PC-9 (cell line): ENCODE measurements at regions not wholly inside any gene's neighbourhood (a gene's known extent, or its start where the extent isn't known, plus 50 kb on each side); places are given as distances from the start of the nearest gene placed in this dataset.

Source experiments
- BruUV-seq: library from RNA; stranded (reverse); fragments of 400-500 nt; replicated peaks from 2 replicates; lab custom pipeline; 2021; lab: Mats Ljungman, UMichigan
- CTCF ChIA-PET: fragments of 300-600 bp; sonication (Branson Sonifier 250); formaldehyde crosslinking; loops from one replicate; lab custom pipeline; 2022; ENCODE audit warnings: antibody characterized with exemption; lab: Charles Lee
- POLR2A ChIA-PET: fragments of 300-600 bp; sonication (Branson Sonifier 250); formaldehyde crosslinking; loops from one replicate; lab custom pipeline; 2022; ENCODE audit warnings: antibody characterized with exemption; ENCODE audit not compliant: unreplicated experiment; lab: Charles Lee
- DNase-seq, 2 experiments: peaks; one replicate each; pipeline versions ENCODE4 v3.0.0 to v3.0.0-alpha.2; 2015 to 2022; ENCODE audit warnings: mixed read lengths in 1 of 2
- H2AFZ ChIP-seq: fragments of 200-600 bp; sonication (generic); 2 replicates; pipeline ENCODE4 v1.8.1; 2017; ENCODE audit warnings: antibody characterized with exemption
- H3F3A ChIP-seq: fragments of 200-600 bp; sonication (generic); 2 replicates; pipeline ENCODE4 v1.8.1; 2017; ENCODE audit warnings: antibody characterized with exemption, mild to moderate bottlenecking, low read depth; ENCODE audit not compliant: insufficient read depth
- H3K27ac ChIP-seq: fragments of 200-600 bp; sonication (generic); 2 replicates; pipeline ENCODE4 v1.6.1; 2016; ENCODE audit warnings: mixed run types
- H3K27me3 ChIP-seq: fragments of 200-600 bp; sonication (generic); 2 replicates; pipeline ENCODE4 v1.6.1; 2016; ENCODE audit warnings: low read depth, mixed run types; ENCODE audit not compliant: insufficient read depth
- H3K36me3 ChIP-seq: fragments of 200-600 bp; sonication (generic); 2 replicates; pipeline ENCODE4 v1.6.1; 2016; ENCODE audit warnings: low read depth, mixed run types
- H3K4me1 ChIP-seq: fragments of 200-600 bp; sonication (generic); replicated peaks from 2 replicates; pipeline ENCODE4 v1.6.1; 2016; ENCODE audit warnings: mixed run types; ENCODE audit not compliant: insufficient read depth
- H3K4me2 ChIP-seq: fragments of 200-600 bp; sonication (generic); 2 replicates; pipeline ENCODE4 v1.6.1; 2017; ENCODE audit warnings: mixed run types
- H3K4me3 ChIP-seq: fragments of 200-600 bp; sonication (generic); 2 replicates; pipeline ENCODE4 v1.6.1; 2016; ENCODE audit warnings: mixed run types
- H3K79me2 ChIP-seq: fragments of 200-600 bp; sonication (generic); 2 replicates; pipeline ENCODE4 v1.6.1; 2017; ENCODE audit warnings: low read depth, mixed run types
- H3K9me2 ChIP-seq: fragments of 200-600 bp; sonication (generic); 2 replicates; pipeline ENCODE4 v1.8.1; 2017; ENCODE audit warnings: mild to moderate bottlenecking; ENCODE audit not compliant: insufficient read depth
- H3K9me3 ChIP-seq: fragments of 200-600 bp; sonication (generic); 2 replicates; pipeline ENCODE4 v1.8.1; 2016; ENCODE audit warnings: low read depth; ENCODE audit not compliant: insufficient read depth
- H4K20me1 ChIP-seq: fragments of 200-600 bp; sonication (generic); 2 replicates; pipeline ENCODE4 v1.8.1; 2017; ENCODE audit not compliant: insufficient read depth
- EZH2 ChIP-seq: fragments of 200-600 bp; sonication (generic); IDR thresholded peaks from 2 replicates; pipeline ENCODE4 v1.8.0; 2017; ENCODE audit warnings: antibody characterized with exemption, low read depth
- intact Hi-C: fragments of 100-400 bp; cut with micrococcal nuclease; formaldehyde crosslinking; loops from one replicate; pipeline ENCODE4 v1.10.0; 2022; ENCODE audit not compliant: unreplicated experiment
- TF ChIP-seq, protein P1 (sequence below): fragments of 200-600 bp; sonication (generic); conservative IDR thresholded peaks from 2 replicates; pipeline ENCODE4 v1.6.1; 2017; ENCODE audit warnings: mixed run types, antibody characterized with exemption, mild to moderate bottlenecking, moderate library complexity

- Histone ChIP-seq H3K4me2 (no peak overlapping the region), H4K20me1 (no peaks in the 10 kb centered on the region), H3K9me2 (no peaks in the 10 kb centered on the region), H3K79me2 (no peaks in the 10 kb centered on the region), H3K4me1 (no peaks in the 10 kb centered on the region), H2AFZ (no peak overlapping the region), H3K4me3 (no peak overlapping the region), H3K27ac (no peak overlapping the region), H3K36me3 (no peaks in the 10 kb centered on the region), H3F3A (no peaks in the 10 kb centered on the region), H3K27me3 (peaks cover 4% of the 10 kb centered on the region; the same call in 1 of the 2 replicates), H3K9me3 (no peaks in the 10 kb centered on the region)
- ChIA-PET CTCF (no interaction called here), POLR2A (no interaction called here)
- TF ChIP-seq, protein P1, sequence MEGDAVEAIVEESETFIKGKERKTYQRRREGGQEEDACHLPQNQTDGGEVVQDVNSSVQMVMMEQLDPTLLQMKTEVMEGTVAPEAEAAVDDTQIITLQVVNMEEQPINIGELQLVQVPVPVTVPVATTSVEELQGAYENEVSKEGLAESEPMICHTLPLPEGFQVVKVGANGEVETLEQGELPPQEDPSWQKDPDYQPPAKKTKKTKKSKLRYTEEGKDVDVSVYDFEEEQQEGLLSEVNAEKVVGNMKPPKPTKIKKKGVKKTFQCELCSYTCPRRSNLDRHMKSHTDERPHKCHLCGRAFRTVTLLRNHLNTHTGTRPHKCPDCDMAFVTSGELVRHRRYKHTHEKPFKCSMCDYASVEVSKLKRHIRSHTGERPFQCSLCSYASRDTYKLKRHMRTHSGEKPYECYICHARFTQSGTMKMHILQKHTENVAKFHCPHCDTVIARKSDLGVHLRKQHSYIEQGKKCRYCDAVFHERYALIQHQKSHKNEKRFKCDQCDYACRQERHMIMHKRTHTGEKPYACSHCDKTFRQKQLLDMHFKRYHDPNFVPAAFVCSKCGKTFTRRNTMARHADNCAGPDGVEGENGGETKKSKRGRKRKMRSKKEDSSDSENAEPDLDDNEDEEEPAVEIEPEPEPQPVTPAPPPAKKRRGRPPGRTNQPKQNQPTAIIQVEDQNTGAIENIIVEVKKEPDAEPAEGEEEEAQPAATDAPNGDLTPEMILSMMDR = no peak
- no peak for TF ChIP-seq EZH2
- DNase-seq = no peak
- BruUV-seq = no TSS peak
- intact Hi-C loops = no loop called here
Measured at GRCh38 chr15:29567336-29567735, 254.9 kb downstream of the TJP1 start.

DNA sequence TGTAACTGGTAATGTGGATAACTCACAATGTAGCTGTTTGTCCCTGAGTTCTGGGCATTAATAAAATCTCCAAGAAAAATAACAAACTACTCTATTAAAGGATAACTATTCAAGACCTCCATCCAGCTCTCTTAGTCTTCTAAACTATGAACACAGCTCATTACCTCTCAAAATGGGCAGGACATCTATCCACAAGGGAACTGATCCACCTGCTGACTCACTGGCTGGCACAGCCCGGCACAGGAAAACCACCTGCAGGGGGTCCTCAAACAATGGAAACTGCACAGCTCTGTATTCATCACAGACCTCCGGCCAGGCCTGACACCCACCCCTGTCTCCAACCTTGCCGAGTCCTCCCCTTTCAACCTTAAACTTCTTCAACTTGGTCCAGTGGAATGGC is 255.4 kb downstream of the TJP1 start:
- Histone ChIP-seq H3F3A (no peaks in the 10 kb centered on the region), H3K9me3 (no peaks in the 10 kb centered on the region), H3K4me2 (no peak overlapping the region), H3K27ac (no peak overlapping the region), H3K9me2 (no peaks in the 10 kb centered on the region), H2AFZ (no peak overlapping the region), H3K4me3 (no peak overlapping the region), H4K20me1 (no peaks in the 10 kb centered on the region), H3K36me3 (no peaks in the 10 kb centered on the region), H3K79me2 (no peaks in the 10 kb centered on the region), H3K4me1 (no peaks in the 10 kb centered on the region), H3K27me3 (peaks cover 8% of the 10 kb centered on the region; the same call in 1 of the 2 replicates)
- DNase-seq = no peak
- no TSS peak for BruUV-seq
- POLR2A ChIA-PET = no interaction called here
- CTCF ChIA-PET = no interaction called here
- intact Hi-C loops = no loop called here
- TF ChIP-seq, protein P1 = no peak
- no peak for TF ChIP-seq EZH2

DNA sequence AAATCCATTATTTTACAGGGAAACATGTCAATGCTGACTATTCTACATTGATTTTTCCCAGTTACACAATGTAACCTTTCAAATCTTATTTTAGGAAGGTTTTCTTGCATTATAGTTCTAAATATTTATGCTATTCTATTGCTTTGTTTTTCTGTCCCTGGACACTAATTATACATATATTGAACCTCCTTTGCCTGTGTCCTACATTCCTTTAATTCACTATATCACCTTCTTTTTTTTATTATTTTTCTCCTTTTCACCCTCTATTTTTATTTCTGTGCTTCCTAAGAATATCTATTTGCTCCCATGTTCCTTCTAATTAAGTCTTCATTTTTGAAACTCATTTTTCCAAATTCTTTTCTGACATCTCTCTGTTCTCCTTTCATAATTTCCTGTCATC is 259.2 kb downstream of the TJP1 start:
- Histone ChIP-seq H3F3A (no peaks in the 10 kb centered on the region), H3K79me2 (no peaks in the 10 kb centered on the region), H3K9me2 (no peaks in the 10 kb centered on the region), H3K4me1 (no peaks in the 10 kb centered on the region), H3K36me3 (no peaks in the 10 kb centered on the region), H3K9me3 (no peaks in the 10 kb centered on the region), H3K27me3 (peaks cover 15% of the 10 kb centered on the region; the same call in 1 of the 2 replicates), H3K27ac (no peak overlapping the region), H3K4me3 (no peak overlapping the region), H2AFZ (no peak overlapping the region), H4K20me1 (no peaks in the 10 kb centered on the region), H3K4me2 (no peak overlapping the region)
- CTCF ChIA-PET = no interaction called here
- BruUV-seq = no TSS peak
- intact Hi-C loops = no loop called here
- TF ChIP-seq, protein P1 = no peak
- no peak for TF ChIP-seq EZH2
- POLR2A ChIA-PET = no interaction called here
- DNase-seq = no peak
